Endothelial cell of umbilical vein (primary cell): ENCODE measurements at regions not wholly inside any gene's neighbourhood (a gene's known extent, or its start where the extent isn't known, plus 50 kb on each side); places are given as distances from the start of the nearest gene placed in this dataset.

Experiments used
- BruUV-seq: library from RNA; stranded (reverse); fragments of 400-500 nt; replicated peaks from 2 replicates; lab custom pipeline; 2021; lab: Mats Ljungman, UMichigan
- CTCF ChIA-PET: fragments of 300-600, 350-600 bp; sonication (Branson Sonifier 250); formaldehyde crosslinking; loops from one replicate; lab custom pipeline; 2021; ENCODE audit warnings: antibody characterized with exemption, inconsistent platforms; lab: Charles Lee
- POLR2A ChIA-PET: fragments of 300-600, 350-600 bp; sonication (Branson Sonifier 250); formaldehyde crosslinking; loops from one replicate; lab custom pipeline; 2021; ENCODE audit warnings: antibody characterized with exemption, inconsistent platforms; lab: Charles Lee
- DNase-seq: peaks from one replicate; pipeline ENCODE4 v3.0.0-alpha.2; 2011; ENCODE audit warnings: low read depth, low spot score
- FAIRE-seq: peaks from 2 replicates; lab custom pipeline; 2011; peaks lifted over from hg19 to GRCh38; lab: Jason Lieb, UNC
- H2AFZ ChIP-seq: 2 replicates; pipeline ENCODE4 v1.6.0; 2012; ENCODE audit warnings: low read depth, low read length, control low read depth, inconsistent platforms
- H3K27ac ChIP-seq: 2 replicates; pipeline ENCODE4 v1.5.1; 2011; ENCODE audit warnings: low read depth, mild to moderate bottlenecking, control low read depth, low read length, moderate library complexity; ENCODE audit not compliant: insufficient read depth
- H3K27me3 ChIP-seq, 2 experiments: 2 replicates each; pipeline versions ENCODE4 v1.6.0 to v1.6.1; 2011; ENCODE audit warnings: low read length in 2 of 2, mixed read lengths in 1 of 2; ENCODE audit not compliant: control insufficient read depth in 2 of 2, insufficient read depth in 2 of 2
- H3K36me3 ChIP-seq, 2 experiments: 2 replicates in 1 of 2; 3 replicates in 1 of 2; pipeline ENCODE4 v1.5.1; 2011; ENCODE audit warnings: low read length in 2 of 2, mild to moderate bottlenecking in 1 of 2, moderate library complexity in 1 of 2; ENCODE audit not compliant: control insufficient read depth in 2 of 2, insufficient read depth in 2 of 2; ENCODE audit errors: extremely low read depth in 1 of 2
- H3K4me1 ChIP-seq: 3 replicates; pipeline ENCODE4 v1.5.1; 2011; ENCODE audit warnings: mild to moderate bottlenecking, low read length; ENCODE audit not compliant: control insufficient read depth, insufficient read depth; ENCODE audit errors: extremely low read depth
- H3K4me2 ChIP-seq: 2 replicates; pipeline ENCODE4 v1.6.1; 2011; ENCODE audit warnings: low read length, control low read depth, mixed read lengths; ENCODE audit not compliant: insufficient read depth
- H3K4me3 ChIP-seq, 3 experiments: fragments of 200-600 bp in 1 of 3; sonication (generic), shearing (Covaris generic) in 1 of 3; replicated peaks in 1 of 3; 2 replicates each; pipeline ENCODE4 v1.5.1; 2011 to 2016; ENCODE audit warnings: control low read depth in 3 of 3, low read length in 3 of 3, mild to moderate bottlenecking in 2 of 3, inconsistent platforms in 1 of 3, low read depth in 1 of 3, moderate library complexity in 1 of 3; ENCODE audit not compliant: insufficient read depth in 1 of 3
- H3K79me2 ChIP-seq: 2 replicates; pipeline ENCODE4 v1.6.0; 2012; ENCODE audit warnings: low read length, inconsistent platforms; ENCODE audit not compliant: control insufficient read depth, insufficient read depth
- H3K9ac ChIP-seq: replicated peaks from 2 replicates; pipeline ENCODE3; 2011; ENCODE audit warnings: low read length, control low read depth; ENCODE audit not compliant: insufficient read depth; ENCODE audit errors: extremely low read depth
- H3K9me1 ChIP-seq: replicated peaks from 3 replicates; pipeline ENCODE4 v1.6.0; 2011; ENCODE audit warnings: mild to moderate bottlenecking, low read length; ENCODE audit not compliant: control insufficient read depth, insufficient read depth; ENCODE audit errors: extremely low read depth
- H3K9me3 ChIP-seq: replicated peaks from 2 replicates; pipeline ENCODE4 v1.5.1; 2012; ENCODE audit warnings: low read length, inconsistent platforms; ENCODE audit not compliant: control insufficient read depth, insufficient read depth
- H4K20me1 ChIP-seq: replicated peaks from 2 replicates; pipeline ENCODE3; 2011; ENCODE audit warnings: mild to moderate bottlenecking, low read length; ENCODE audit not compliant: control insufficient read depth, insufficient read depth; ENCODE audit errors: extremely low read depth
- EZH2 ChIP-seq: IDR thresholded peaks from 2 replicates; pipeline ENCODE4 v1.6.1; 2012; ENCODE audit warnings: borderline replicate concordance, low read depth, mild to moderate bottlenecking, moderate library complexity, low read length, inconsistent platforms; ENCODE audit not compliant: severe bottlenecking
- FOS ChIP-seq: IDR thresholded peaks from 2 replicates; pipeline ENCODE4 v1.6.1; 2011; ENCODE audit warnings: mild to moderate bottlenecking, low read length, moderate library complexity, borderline replicate concordance; ENCODE audit not compliant: insufficient read depth
- GATA2 ChIP-seq: IDR thresholded peaks from 2 replicates; pipeline ENCODE4 v1.7.0; 2011; ENCODE audit warnings: low read depth, mild to moderate bottlenecking, moderate library complexity, mixed read lengths, low read length; ENCODE audit not compliant: insufficient read length, insufficient read depth
- JUN ChIP-seq: IDR thresholded peaks from 2 replicates; pipeline ENCODE4 v1.6.1; 2011; ENCODE audit warnings: borderline replicate concordance, low read depth; ENCODE audit not compliant: insufficient read length, insufficient read depth
- MYC ChIP-seq: IDR thresholded peaks from one replicate; pipeline ENCODE4 v1.6.1; 2011; ENCODE audit warnings: mild to moderate bottlenecking, low read depth, low read length
- POLR2A ChIP-seq: IDR thresholded peaks from 2 replicates; pipeline ENCODE4 v1.6.1; 2012; ENCODE audit warnings: low read depth, mild to moderate bottlenecking, control low read depth, low read length
- POLR2AphosphoS5 ChIP-seq: IDR thresholded peaks from 2 replicates; pipeline ENCODE4 v1.6.1; 2012; ENCODE audit warnings: low read depth, mild to moderate bottlenecking, control low read depth, low read length, moderate library complexity; ENCODE audit not compliant: insufficient read depth
- dilution Hi-C: fragments of 300-500 bp; cut with MboI; formaldehyde crosslinking; loops from one replicate; pipeline ENCODE4 v1.15.0; 2019; ENCODE audit warnings: low sequenced_read_pairs; ENCODE audit not compliant: extremely low pct_ligation_motif_present
- intact Hi-C: fragments of 100-400 bp; cut with micrococcal nuclease; formaldehyde crosslinking; loops from one replicate; pipeline ENCODE4 v1.10.0; 2022
- TF ChIP-seq, protein P1 (sequence below), 2 donors: IDR thresholded peaks; 1 replicate in 1 of 2; 2 replicates in 1 of 2; pipeline ENCODE4 v1.5.1; 2011; ENCODE audit warnings: low read length in 2 of 2, mild to moderate bottlenecking in 2 of 2, moderate library complexity in 2 of 2, control low read depth in 1 of 2, inconsistent platforms in 1 of 2, low read depth in 1 of 2; ENCODE audit not compliant: insufficient read depth in 1 of 2; ENCODE audit errors: extremely low read depth in 1 of 2
- TF ChIP-seq, protein P2 (sequence below): IDR thresholded peaks from 2 replicates; pipeline ENCODE4 v1.6.1; 2011; ENCODE audit not compliant: insufficient read depth, insufficient read length

DNA sequence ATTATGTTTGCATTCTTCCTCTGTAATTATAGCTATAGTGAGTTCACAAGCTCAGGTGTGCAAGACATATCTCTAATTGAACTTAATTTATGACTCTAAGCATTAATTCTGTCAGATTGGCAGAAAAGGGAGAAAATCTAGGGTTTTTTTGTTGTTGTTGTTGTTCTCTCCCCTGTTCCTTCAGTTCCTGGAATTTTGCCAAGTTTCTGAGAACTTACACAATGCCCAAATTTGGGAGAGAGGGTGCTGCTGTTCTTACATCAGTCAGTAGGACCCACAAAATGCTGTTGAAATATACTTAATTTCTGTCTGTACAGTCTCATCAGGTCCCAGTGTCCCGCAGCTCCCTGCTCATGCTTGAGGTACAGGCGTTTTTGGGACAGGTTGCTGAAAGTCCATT is 221.8 kb upstream of the RBMS1 start:
- intact Hi-C loops (no loop called here), dilution Hi-C loops (no loop called here)
- no peak for FAIRE-seq
- no peak overlapping the region for H3K4me3 ChIP-seq
- H3K4me1 ChIP-seq = no peaks in the 10 kb centered on the region
- ChIA-PET CTCF (no interaction called here), POLR2A (no interaction called here)
- no peaks in the 10 kb centered on the region for H3K36me3 ChIP-seq
- BruUV-seq = no TSS peak
- DNase-seq = no peak
- no peaks in the 10 kb centered on the region for H3K27me3 ChIP-seq
- H3K4me2 ChIP-seq = no peak overlapping the region
- H3K27ac ChIP-seq = no peak overlapping the region
- no peaks in the 10 kb centered on the region for H4K20me1 ChIP-seq
- no peaks in the 10 kb centered on the region for H3K79me2 ChIP-seq
- H2AFZ ChIP-seq = no peak overlapping the region
- H3K9me1 ChIP-seq = no peaks in the 10 kb centered on the region
- no peak overlapping the region for H3K9ac ChIP-seq
- TF ChIP-seq JUN (no peak), MYC (no peak), FOS (no peak), GATA2 (no peak), EZH2 (no peak), POLR2AphosphoS5 (no peak), POLR2A (no peak)
- TF ChIP-seq, protein P1, sequence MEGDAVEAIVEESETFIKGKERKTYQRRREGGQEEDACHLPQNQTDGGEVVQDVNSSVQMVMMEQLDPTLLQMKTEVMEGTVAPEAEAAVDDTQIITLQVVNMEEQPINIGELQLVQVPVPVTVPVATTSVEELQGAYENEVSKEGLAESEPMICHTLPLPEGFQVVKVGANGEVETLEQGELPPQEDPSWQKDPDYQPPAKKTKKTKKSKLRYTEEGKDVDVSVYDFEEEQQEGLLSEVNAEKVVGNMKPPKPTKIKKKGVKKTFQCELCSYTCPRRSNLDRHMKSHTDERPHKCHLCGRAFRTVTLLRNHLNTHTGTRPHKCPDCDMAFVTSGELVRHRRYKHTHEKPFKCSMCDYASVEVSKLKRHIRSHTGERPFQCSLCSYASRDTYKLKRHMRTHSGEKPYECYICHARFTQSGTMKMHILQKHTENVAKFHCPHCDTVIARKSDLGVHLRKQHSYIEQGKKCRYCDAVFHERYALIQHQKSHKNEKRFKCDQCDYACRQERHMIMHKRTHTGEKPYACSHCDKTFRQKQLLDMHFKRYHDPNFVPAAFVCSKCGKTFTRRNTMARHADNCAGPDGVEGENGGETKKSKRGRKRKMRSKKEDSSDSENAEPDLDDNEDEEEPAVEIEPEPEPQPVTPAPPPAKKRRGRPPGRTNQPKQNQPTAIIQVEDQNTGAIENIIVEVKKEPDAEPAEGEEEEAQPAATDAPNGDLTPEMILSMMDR (IDR thresholded peaks at IDR 0.05; ENCODE audit: extremely low read depth in 1 of 2, insufficient read depth in 1 of 2, low read depth in 1 of 2, low read length in 2 of 2) = no peak
- TF ChIP-seq, protein P2, sequence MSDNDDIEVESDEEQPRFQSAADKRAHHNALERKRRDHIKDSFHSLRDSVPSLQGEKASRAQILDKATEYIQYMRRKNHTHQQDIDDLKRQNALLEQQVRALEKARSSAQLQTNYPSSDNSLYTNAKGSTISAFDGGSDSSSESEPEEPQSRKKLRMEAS = no peak
- H3K9me3 ChIP-seq = no peaks in the 10 kb centered on the region
